ENCODE measurements at regions not wholly inside any gene's neighbourhood (a gene's known extent, or its start where the extent isn't known, plus 50 kb on each side); places are given as distances from the start of the nearest gene placed in this dataset.
"Not testable (repeated sequence)": the region's sequence is repeated elsewhere in the genome, so short reads cannot be mapped to it uniquely, and the experiment has no call there.

DNA sequence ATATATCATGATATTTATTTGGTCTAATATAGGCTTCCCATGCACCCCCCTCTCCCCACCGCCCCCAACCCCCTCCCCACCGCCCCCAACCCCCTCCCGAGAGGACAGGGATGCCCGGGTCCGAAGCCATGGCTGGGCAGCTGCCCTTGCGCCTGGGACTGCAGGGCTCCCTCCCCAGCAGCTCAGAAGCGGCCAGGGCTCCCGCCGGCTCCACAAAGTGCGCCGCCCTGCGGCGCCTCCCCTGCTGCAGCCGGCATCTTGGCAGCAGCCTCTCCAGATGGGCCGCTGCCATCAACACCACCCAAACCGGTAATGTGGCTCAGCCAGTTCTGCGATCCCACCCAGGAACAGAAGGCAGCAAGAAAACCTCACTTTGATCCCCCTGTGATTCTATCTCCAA is 389.4 kb downstream of the SPATA31A1 start:
- not testable (repeated sequence) for H2AFZ ChIP-seq (ENCODE audit: low read length); H4K20me1 ChIP-seq (ENCODE audit: insufficient read depth, low read length); H3K4me3 ChIP-seq (ENCODE audit: insufficient read depth, low read length); H3K27ac ChIP-seq (ENCODE audit: low read depth, low read length); H3K4me1 ChIP-seq (ENCODE audit: insufficient read depth, low read length); DNase-seq (ENCODE audit: insufficient read length, low spot score, missing footprints); H3K9me3 ChIP-seq (ENCODE audit: low read depth, low read length); H3K4me2 ChIP-seq (ENCODE audit: insufficient read depth, low read length); H3K27me3 ChIP-seq (ENCODE audit: insufficient read depth, low read length); H3K36me3 ChIP-seq (ENCODE audit: insufficient read depth, low read length); H3K79me2 ChIP-seq (ENCODE audit: insufficient read depth, low read length)

- H3K36me3 ChIP-seq (ENCODE audit: insufficient read depth, low read length); H3K79me2 ChIP-seq (ENCODE audit: insufficient read depth, low read length); H3K9me3 ChIP-seq (ENCODE audit: low read depth, low read length); H3K27me3 ChIP-seq (ENCODE audit: insufficient read depth, low read length); H2AFZ ChIP-seq (ENCODE audit: low read length); DNase-seq (ENCODE audit: insufficient read length, low spot score, missing footprints); H3K4me2 ChIP-seq (ENCODE audit: insufficient read depth, low read length); H3K4me1 ChIP-seq (ENCODE audit: insufficient read depth, low read length); H3K27ac ChIP-seq (ENCODE audit: low read depth, low read length); H3K4me3 ChIP-seq (ENCODE audit: insufficient read depth, low read length); H4K20me1 ChIP-seq (ENCODE audit: insufficient read depth, low read length): not testable (repeated sequence)
Observed at GRCh38 chr9:39775570-39775969, 420.1 kb downstream of the SPATA31A1 start.

DNA sequence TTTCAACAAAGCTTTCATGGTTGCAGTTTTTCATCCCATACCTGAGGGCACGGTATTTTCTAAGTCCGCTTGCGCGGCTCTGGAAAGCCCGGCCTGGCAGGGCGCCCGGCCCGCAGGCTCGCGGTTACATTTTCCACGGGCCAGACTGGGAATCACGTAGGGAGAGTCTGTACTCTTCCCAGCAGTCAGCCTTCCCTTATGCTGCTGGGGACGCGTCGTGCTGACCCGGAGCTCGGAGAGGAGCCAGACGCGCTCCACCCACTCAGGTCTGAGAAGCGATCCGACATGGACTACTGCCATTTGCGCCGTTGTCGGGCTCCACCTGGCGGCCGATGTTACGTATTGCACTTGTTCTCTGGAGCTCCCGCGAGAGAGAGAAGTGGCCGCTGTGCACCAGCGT is 435.9 kb downstream of the SPATA31A1 start:
- peak overlapping the region; percentile 72 for H3K4me2 ChIP-seq (ENCODE audit: insufficient read depth, low read length)
- H3K4me3 ChIP-seq (ENCODE audit: insufficient read depth, low read length); H3K27me3 ChIP-seq (ENCODE audit: insufficient read depth, low read length); DNase-seq (ENCODE audit: insufficient read length, low spot score, missing footprints); H3K27ac ChIP-seq (ENCODE audit: low read depth, low read length); H3K4me1 ChIP-seq (ENCODE audit: insufficient read depth, low read length); H3K36me3 ChIP-seq (ENCODE audit: insufficient read depth, low read length); H4K20me1 ChIP-seq (ENCODE audit: insufficient read depth, low read length); H3K79me2 ChIP-seq (ENCODE audit: insufficient read depth, low read length); H3K9me3 ChIP-seq (ENCODE audit: low read depth, low read length); H2AFZ ChIP-seq (ENCODE audit: low read length): not testable (repeated sequence)

GRCh38 chr9:39797935-39798334 is 442.5 kb downstream of the SPATA31A1 start:
- H2AFZ ChIP-seq (ENCODE audit: low read length); H3K4me3 ChIP-seq (ENCODE audit: insufficient read depth, low read length); H3K4me2 ChIP-seq (ENCODE audit: insufficient read depth, low read length); H3K79me2 ChIP-seq (ENCODE audit: insufficient read depth, low read length); H3K4me1 ChIP-seq (ENCODE audit: insufficient read depth, low read length); DNase-seq (ENCODE audit: insufficient read length, low spot score, missing footprints); H4K20me1 ChIP-seq (ENCODE audit: insufficient read depth, low read length); H3K27ac ChIP-seq (ENCODE audit: low read depth, low read length); H3K27me3 ChIP-seq (ENCODE audit: insufficient read depth, low read length); H3K9me3 ChIP-seq (ENCODE audit: low read depth, low read length); H3K36me3 ChIP-seq (ENCODE audit: insufficient read depth, low read length): not testable (repeated sequence)

DNA sequence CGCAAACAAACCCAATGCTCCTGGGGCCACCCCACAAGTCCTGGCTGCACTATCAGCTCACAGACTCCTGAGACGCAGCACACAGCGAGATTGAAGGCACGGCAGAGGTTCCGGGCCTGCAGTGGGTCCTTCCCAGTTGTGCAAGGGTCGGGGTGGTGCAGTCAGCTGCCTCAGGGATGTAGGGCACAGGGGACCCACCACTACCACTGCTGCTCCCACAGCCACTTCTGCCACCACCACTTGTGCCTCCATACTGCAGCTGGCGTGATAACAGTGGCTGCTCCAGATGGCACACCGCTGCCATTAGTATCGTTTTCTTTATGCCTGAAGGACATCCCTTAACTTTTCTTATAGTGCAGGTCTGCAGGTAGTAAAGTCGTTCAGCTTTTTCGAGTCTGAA is 443.8 kb downstream of the SPATA31A1 start:
- not testable (repeated sequence) for H3K9me3 ChIP-seq (ENCODE audit: low read depth, low read length); H3K79me2 ChIP-seq (ENCODE audit: insufficient read depth, low read length); DNase-seq (ENCODE audit: insufficient read length, low spot score, missing footprints); H2AFZ ChIP-seq (ENCODE audit: low read length); H3K36me3 ChIP-seq (ENCODE audit: insufficient read depth, low read length); H3K4me1 ChIP-seq (ENCODE audit: insufficient read depth, low read length); H3K4me2 ChIP-seq (ENCODE audit: insufficient read depth, low read length); H3K4me3 ChIP-seq (ENCODE audit: insufficient read depth, low read length); H3K27ac ChIP-seq (ENCODE audit: low read depth, low read length); H4K20me1 ChIP-seq (ENCODE audit: insufficient read depth, low read length); H3K27me3 ChIP-seq (ENCODE audit: insufficient read depth, low read length)

DNA sequence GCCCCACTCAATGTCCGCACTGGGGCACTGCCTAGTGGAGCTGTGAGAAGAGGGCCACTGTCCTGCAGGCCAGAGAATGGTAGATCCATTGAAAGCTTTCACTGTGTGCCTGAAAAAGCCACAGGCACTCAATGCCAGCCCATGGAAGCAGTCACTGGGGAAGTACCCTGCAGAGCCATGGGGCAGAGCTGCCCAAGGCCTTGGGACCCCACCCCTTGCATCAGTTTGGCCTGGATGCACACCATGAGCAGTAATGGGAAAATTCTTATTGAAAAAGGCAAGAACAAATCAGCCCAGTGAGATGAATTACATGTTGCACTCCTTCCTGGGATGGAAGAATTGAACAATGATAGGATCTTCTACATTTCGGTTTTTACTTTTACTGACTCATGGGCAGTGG is 447.1 kb downstream of the SPATA31A1 start:
- not testable (repeated sequence) for H3K9me3 ChIP-seq (ENCODE audit: low read depth, low read length); H3K4me1 ChIP-seq (ENCODE audit: insufficient read depth, low read length)

DNA sequence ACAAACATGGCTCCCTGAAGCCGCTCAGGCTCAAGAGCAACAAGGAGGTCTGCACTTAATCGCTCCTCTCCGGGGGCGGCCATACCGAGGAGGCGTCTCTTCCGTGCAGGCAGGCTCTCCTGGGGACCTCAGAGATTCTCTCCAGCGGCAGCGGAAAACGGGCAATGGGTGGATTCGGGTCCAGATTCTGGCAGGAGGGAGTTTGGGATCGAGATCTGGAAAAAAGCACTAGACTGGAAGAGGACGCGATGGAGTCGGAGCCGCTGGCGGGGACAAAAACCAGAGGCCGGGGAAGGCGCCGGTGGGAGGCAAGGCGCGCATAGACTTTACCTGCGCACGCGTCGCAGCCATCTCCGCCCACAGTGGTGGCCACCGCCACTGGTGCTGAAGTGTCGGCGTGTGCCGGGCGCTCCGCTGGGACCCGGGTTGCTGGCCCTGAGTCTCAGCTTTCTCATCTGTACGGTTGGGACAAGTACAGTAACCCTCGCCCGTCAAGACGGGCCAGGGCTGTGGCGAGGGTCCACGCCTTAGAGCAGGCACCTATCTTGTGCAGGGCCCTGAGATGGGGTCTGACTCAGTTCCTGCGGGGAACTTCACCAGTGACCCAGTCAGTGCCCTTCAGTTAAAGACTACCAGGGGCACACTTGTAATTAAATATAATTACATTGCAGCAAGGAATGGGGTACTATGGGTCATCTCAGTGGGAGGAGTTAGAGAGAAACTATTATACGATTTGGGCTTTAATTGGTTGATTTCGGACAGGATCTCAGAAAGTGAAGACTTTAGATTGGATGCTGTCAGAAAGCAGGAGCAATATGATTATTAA is 454.1 kb downstream of the SPATA31A1 start:
- not testable (repeated sequence) for H4K20me1 ChIP-seq (ENCODE audit: insufficient read depth, low read length); H3K4me1 ChIP-seq (ENCODE audit: insufficient read depth, low read length); H3K27me3 ChIP-seq (ENCODE audit: insufficient read depth, low read length); DNase-seq (ENCODE audit: insufficient read length, low spot score, missing footprints); H3K79me2 ChIP-seq (ENCODE audit: insufficient read depth, low read length); H3K9me3 ChIP-seq (ENCODE audit: low read depth, low read length); H3K36me3 ChIP-seq (ENCODE audit: insufficient read depth, low read length); H3K27ac ChIP-seq (ENCODE audit: low read depth, low read length)
- H3K4me3 ChIP-seq (ENCODE audit: insufficient read depth, low read length), result peak overlapping the region; percentile 73
- H3K4me2 ChIP-seq (ENCODE audit: insufficient read depth, low read length), result peak overlapping the region; percentile 79
- H2AFZ ChIP-seq (ENCODE audit: low read length), result peak overlapping the region; percentile 87

More for the DNA sequence above, 447.1 kb downstream of the SPATA31A1 start:
- H3K4me2 ChIP-seq (ENCODE audit: insufficient read depth, low read length); H3K36me3 ChIP-seq (ENCODE audit: insufficient read depth, low read length); H3K27me3 ChIP-seq (ENCODE audit: insufficient read depth, low read length); H3K79me2 ChIP-seq (ENCODE audit: insufficient read depth, low read length); H3K4me3 ChIP-seq (ENCODE audit: insufficient read depth, low read length); DNase-seq (ENCODE audit: insufficient read length, low spot score, missing footprints); H3K27ac ChIP-seq (ENCODE audit: low read depth, low read length); H2AFZ ChIP-seq (ENCODE audit: low read length); H4K20me1 ChIP-seq (ENCODE audit: insufficient read depth, low read length): not testable (repeated sequence)

GRCh38 chr9:39810401-39810800 is 454.9 kb downstream of the SPATA31A1 start:
- not testable (repeated sequence) for H4K20me1 ChIP-seq (ENCODE audit: insufficient read depth, low read length); H3K27me3 ChIP-seq (ENCODE audit: insufficient read depth, low read length); H3K4me3 ChIP-seq (ENCODE audit: insufficient read depth, low read length); H3K4me1 ChIP-seq (ENCODE audit: insufficient read depth, low read length); H3K36me3 ChIP-seq (ENCODE audit: insufficient read depth, low read length); H3K4me2 ChIP-seq (ENCODE audit: insufficient read depth, low read length); H3K79me2 ChIP-seq (ENCODE audit: insufficient read depth, low read length); H3K9me3 ChIP-seq (ENCODE audit: low read depth, low read length); H2AFZ ChIP-seq (ENCODE audit: low read length); DNase-seq (ENCODE audit: insufficient read length, low spot score, missing footprints); H3K27ac ChIP-seq (ENCODE audit: low read depth, low read length)

- not testable (repeated sequence) for DNase-seq (ENCODE audit: insufficient read length, low spot score, missing footprints); H3K79me2 ChIP-seq (ENCODE audit: insufficient read depth, low read length); H2AFZ ChIP-seq (ENCODE audit: low read length); H4K20me1 ChIP-seq (ENCODE audit: insufficient read depth, low read length); H3K27me3 ChIP-seq (ENCODE audit: insufficient read depth, low read length); H3K4me3 ChIP-seq (ENCODE audit: insufficient read depth, low read length); H3K9me3 ChIP-seq (ENCODE audit: low read depth, low read length); H3K36me3 ChIP-seq (ENCODE audit: insufficient read depth, low read length); H3K27ac ChIP-seq (ENCODE audit: low read depth, low read length); H3K4me1 ChIP-seq (ENCODE audit: insufficient read depth, low read length); H3K4me2 ChIP-seq (ENCODE audit: insufficient read depth, low read length)
Observed at GRCh38 chr9:39811615-39812014, 456.1 kb downstream of the SPATA31A1 start.

Data from osteoblast (primary cell).